NAMALWA (cell line): ENCODE measurements at regions not wholly inside any gene's neighbourhood (a gene's known extent, or its start where the extent isn't known, plus 50 kb on each side); places are given as distances from the start of the nearest gene placed in this dataset.
"Not testable (repeated sequence)": the region's sequence is repeated elsewhere in the genome, so short reads cannot be mapped to it uniquely, and the experiment has no call there.

Experiments
- DNase-seq: peaks from one replicate; pipeline ENCODE4 v3.0.0-alpha.2; 2015; ENCODE audit warnings: low spot score

DNA sequence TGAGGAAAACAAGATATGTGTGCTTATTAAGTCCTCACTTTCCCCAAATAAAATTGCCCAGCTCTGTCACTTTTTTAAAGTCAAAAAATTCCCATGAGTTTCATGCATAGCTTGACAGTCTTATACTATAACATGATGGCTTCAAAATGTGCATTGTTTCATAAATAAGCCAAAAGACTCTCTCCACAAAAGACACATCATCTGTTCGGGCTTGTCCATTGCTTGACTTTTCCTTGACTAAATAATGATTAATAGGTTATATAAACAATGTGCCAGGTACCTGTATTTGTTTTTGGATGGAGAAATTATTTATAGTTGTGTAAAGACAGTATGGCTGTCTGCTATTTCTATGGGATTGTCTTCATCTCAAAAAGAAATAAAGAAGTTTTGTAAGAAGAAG, 329.2 kb upstream of the KLF3 start:
- DNase-seq, result no peak

DNA sequence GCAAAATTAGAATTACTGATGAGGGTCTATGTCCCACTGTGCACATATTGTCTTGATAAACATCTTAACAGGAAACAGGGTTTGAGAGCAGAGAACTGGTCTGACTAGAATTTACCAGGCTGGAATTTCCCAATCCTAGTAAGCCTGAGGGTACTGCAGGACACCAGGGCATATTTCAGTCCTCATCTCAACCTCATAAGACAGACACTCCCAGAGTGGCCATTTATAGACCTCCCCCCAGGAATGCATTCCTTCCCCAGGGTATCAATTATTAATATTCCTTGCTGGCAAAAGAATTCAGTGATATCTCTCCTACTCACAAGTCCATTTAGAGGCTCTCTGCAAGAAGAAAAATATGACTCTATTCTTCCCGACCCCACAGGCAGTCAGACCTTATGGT, 325.1 kb upstream of the KLF3 start:
- DNase-seq, result not testable (repeated sequence)

DNA sequence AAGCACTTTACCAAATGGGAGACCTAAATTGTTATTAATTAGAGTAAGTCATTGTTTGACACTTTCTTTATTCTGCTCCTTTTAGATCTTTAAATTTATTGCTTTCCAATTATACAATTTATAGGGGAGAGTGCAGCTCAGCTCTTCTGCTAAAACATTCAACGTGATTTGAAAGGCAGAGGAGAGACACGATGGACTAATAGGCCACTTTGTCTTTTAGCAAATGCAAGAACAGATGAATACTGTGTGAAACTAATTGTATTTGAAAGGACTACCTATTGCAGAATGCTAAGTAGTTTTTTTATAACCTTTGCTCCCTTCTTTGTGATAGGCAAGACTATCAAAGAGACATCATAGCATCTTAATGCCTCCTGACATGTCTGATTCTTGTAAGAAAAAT, 320.4 kb upstream of the KLF3 start:
- no peak for DNase-seq

DNA sequence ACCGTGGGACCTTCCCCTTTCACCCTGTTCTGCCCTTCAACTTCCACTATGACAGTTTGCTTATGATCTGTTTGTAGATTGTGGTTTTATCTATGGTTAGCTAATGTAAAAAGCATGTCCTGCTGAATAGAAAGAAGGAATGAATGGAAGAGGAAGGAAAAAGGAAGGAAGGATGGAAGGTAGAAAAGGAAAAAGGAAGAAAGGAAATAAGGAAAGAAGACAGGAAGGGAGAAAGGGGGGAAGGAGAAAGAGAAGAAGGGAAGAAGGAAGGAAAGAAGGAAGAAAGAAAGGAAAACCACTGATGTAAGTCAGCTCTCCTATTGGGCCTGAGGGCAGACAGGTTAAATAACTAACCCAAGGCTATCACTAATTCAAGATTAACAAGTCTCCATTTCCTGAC, 319.1 kb upstream of the KLF3 start:
- DNase-seq, result no peak

DNA sequence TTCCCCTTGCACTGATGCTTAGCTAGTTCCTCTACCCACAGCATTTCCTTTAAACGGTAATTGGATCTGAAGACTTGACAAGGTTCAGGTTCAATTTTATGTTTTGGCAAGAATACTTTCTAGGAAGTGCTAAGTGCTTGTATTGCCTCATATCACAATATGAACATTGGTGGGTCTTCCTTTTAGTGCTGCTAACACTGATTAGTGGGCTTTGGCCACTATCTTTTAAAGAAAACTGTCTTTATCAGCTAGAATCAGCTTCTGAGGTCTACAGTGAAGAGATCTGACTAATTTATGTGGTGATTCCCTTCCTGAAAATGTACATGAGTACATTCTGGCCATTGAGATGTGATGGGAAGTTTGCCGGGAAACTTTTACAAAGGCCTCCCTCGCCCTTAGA, 316.7 kb upstream of the KLF3 start:
- DNase-seq, result no peak

DNA sequence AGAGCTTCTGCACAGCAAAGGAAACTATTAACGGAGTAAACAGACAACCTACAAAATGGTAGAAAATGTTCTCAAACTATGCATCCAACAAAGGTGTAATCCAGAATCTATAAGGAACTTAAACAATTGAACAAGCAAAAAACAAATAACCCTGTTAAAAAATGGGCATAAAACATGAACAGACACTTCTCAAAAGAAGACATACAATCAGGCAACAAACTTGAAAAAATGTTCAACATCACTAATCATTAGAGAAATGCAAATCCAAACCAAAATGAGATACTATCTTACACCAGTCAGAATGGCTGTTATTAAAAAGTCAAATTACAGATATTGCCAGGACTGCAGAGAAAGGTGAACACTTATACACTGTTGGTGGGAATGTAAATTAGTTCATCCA, 309.6 kb upstream of the KLF3 start:
- no peak for DNase-seq

DNA sequence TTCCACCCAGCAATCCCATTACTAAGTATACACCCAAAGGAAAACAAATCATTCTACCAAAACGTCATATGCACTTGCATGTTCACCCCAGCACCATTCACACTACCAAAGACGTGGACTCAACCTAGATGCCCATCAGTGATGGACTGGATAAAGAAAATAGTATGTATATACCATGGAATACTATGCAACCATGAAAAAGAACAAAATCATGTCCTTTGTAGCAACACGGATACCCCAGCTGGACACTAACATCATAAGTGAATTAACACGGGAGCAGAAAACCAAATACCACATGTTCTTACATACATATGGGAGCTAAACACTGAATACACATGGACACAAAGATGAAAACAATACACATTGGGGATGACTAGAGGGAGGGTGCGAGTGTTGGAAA, 309.1 kb upstream of the KLF3 start:
- DNase-seq, result no peak

DNA sequence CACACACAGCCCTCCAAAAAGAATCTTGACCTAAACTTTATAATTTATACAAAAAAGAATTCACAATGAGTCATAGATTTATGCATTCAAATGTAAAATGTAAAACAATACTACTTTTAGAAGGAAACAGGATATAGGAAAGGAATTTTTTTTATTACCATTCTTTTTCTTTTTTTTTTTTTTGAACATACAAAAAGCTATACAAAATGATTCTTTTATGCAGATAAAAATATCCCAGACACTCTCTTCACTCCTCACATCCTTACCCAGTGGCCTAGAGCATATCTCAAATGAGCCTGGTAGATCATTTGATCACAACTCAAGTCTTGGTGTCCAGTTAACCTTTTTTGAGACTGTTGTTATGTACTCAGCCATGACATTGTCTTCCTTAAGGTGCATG, 307.3 kb upstream of the KLF3 start:
- no peak for DNase-seq

DNA sequence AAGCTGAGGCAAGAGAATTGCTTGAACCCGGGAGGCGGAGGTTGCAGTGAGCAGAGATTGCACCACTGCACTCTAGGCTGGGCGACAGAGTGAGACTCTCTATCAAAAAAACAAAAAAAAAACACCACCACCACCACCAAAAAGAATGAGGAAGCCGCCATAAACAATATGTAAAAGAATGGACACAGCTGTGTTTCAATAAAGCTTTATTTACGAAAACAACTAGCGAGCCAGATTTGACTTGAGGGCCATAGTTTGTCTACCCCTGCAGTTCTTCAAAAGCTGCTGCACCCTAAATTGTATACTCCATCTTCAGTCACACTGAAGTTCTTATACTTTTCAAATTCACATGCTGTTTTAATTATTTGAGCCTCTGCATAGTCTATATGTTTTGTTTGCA, 306.5 kb upstream of the KLF3 start:
- no peak for DNase-seq

DNA sequence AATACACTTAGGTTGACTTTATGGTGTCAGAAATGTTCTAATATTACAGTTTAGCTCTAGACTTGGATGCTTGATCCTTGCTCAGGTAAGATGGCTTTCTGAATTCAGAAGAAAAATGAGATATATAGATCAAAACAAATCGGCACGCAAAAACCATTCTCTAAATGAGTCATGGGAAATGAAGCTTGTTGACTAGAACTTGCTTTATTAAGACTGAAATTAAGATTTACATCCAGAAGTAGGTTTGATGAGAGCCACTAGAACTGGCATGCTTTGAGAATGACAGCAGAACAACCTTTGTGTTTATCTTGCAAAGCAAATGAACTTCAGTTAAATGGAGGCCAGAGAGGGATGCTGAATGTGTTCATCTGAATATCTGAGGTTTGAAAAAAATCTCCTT, 304.9 kb upstream of the KLF3 start:
- no peak for DNase-seq

DNA sequence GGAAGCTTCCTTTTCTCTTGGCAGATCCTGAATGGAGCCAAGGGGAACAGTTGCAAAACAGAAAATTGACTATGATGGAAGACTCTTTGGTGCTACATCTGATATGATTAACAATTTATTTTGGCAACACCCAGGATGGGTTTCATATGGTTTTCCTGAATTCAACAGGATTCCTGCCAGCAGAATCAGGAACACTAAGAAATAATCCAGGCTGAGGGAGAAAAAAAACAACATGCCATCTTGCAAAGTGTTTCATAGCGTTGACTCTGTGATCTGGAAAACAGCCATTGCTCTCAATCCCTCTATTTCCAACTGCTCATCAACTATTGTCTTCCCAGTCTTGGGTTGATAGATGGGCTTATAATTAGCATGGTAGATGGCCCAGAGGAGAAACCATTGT, 303.8 kb upstream of the KLF3 start:
- no peak for DNase-seq

DNA sequence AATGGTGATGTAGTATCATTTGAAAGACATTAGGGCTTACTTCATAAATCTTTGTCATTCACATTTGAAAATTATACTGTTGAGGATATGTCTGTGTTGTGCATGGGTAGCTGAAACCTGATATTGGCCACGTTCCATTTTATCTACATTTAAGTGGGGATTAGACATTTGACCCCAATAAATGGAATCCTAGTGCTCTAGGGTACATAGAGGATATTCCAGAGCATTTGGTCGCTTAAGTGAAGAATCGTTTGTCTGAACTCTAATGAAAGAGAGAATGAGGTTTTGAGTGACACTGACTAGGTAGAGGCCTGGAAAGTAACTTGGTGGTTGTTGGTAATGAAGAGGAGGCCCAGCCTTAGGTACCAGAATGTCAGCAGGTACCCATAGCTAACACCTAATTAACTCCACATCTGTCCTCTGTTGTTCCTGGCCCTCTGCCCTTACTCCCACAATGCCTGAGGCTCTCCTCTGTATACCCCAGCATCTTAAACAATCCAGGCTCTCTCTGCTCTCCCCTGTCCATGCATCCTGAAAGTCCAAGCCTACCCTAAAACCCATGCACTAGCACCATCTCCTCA, 299.5 kb upstream of the KLF3 start:
- DNase-seq, result no peak

DNA sequence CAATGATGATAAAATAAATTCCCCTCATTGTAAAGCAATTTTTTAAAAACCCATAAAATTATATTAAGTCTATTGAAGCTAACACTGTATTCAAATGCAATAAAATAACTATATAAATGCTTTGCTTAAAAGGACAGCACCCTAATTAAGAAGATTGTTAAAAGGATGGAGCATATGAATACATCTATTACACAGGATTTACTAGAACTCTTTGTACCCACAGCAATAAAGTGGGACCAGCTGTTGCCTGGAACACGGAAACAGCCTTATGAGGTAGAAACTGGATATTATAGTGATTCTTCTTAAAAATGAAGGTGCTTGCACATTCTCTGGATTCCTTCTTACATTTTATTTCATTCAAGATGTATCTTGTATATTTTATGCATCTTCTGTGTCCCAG, 298.7 kb upstream of the KLF3 start:
- DNase-seq, result no peak

DNA sequence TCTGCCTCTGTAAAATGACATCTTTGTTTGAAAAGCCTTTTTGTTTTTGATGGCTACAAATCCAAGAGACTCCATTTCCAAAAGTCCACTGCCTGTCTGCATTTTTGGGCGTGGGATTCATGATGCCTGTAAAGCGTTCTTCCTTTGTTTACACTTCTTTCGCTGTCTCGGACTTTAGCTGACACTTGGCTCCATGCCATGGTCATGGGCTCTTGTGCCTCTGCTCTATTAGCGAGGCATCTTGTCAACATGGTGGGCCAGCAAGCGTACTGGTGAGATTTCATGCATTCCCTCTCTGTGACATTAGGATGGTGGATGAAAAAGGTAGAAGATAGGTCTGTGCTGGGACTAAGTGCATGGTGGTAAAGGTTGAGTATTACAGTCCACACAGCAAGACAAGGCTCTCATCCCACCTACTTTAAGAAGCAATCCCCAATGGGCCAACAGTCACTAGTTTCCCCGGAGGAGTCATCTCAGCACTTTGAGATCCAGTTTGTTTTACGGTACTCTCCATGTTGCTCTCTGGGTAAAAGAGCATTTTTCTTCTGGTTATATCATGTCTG, 298.2 kb upstream of the KLF3 start:
- no peak for DNase-seq

DNA sequence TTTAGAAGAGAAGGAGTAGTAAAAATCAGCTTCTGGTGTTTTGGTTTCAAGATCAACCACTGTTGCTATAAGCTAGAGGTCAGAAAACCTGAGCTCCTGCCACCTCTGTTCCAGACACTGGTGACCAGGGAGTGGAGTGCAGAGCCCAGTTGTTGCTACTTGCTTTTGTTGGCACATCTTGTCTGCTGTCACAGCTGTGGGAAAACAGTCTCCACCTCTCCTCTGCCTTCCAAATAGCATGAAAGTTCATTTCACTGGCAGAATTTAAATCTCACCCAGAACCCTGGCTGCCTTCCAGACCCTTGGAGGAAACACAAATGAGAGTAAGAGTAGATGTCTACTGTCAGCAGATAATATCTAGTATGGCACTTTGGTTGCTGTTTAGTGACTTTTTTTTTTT, 297.5 kb upstream of the KLF3 start:
- DNase-seq, result no peak

DNA sequence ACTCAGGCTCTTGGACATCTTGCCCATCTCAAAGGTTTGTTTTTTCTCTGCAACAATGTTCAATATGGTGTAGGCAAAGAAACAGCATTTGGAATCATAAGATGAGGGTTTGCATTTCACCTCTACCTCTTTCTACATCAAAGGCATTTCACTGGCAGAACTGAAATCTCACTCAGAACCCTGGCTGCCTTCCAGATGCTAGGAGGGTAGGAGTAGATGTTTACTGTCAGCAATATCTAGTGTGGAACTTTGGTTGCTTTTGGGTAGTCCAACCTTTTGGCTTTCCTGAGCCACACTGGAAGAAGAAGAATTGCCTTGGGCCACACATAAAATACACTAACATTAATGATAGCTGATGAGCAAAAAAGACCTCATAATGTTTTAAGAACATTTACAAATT, 297.0 kb upstream of the KLF3 start:
- DNase-seq, result no peak

DNA sequence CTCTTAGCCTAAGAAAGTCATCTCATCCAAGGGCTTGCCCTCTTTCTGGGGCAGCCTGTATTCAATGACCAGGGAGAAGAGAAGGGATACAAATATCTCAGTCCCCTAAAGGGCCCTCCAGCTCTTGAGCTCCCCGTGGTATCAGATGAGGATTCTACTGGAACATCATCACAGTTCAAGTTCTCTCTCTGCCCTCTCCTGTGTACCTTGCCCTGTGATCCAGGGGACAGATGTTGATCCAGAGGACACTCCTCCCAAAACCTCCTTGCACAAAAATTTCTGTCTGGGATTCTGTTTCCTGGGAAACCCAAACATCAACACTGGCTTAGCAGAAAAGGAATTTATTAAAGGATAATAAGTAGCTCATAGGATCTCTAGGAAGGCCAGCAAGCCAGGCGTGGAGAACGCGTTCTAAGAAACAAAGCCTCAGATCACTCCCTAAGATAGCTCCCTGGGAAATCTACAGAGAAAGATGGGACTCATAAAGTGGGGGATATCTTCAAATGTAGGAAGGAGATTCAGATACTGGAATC, 296.3 kb upstream of the KLF3 start:
- no peak for DNase-seq

DNA sequence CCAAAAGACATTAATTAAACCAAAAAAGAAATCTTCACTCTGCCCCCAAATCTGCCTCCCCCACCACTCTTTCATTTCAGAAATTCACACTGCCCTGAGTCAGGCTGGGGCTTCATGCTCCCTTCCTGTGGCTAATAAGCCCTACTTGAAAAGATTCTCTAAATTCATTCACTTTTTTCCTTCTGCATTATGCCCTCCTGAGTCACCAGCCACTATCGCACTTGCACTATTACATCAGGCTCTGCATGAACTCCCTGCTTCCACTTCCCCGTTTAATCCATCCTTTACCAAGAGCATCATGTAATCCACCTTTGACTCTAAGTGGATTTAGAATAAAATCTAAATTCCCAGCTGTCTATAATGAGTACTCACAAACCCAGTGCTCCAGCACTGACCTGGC, 295.4 kb upstream of the KLF3 start:
- no peak for DNase-seq

DNA sequence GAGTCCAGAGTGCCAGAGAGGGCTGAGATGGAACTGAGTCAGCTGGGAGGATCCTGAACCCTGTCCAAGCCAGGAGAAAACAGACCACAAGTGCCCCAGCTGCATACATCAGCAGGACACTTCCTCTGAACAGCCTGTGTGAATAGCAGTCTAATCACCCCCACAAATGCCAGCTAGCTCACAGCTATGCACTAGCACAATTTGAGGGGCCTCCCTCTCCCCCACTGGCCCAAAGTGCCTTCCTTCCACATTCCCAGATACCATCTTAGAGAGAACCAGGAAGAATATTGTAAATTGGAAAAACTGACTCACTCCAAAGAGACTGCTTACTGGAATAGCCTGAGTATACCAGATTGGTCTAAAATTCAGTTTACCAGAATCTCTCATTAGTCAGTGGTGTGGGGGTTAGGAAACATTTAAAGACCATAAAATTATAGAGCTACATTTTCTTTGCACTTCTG, 292.6 kb upstream of the KLF3 start:
- DNase-seq, result no peak

DNA sequence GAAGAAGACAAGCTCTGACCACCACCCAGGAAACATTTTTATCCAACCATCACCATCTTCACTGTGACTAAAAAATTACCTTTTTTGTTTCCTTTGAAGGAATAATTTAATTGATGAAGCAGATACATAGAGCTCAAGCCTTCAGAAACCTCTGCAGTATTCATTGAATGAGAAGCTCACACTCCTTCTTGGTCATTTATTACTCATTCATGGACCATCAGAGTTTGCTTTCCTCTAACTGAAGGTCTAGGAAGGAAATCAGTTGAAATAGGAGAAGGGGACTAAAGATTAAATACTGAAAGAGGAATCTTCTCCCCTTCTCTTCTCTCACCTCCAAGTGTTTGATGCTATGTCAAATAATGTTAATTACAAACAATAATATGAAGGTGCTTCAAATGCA, 290.6 kb upstream of the KLF3 start:
- DNase-seq, result no peak

DNA sequence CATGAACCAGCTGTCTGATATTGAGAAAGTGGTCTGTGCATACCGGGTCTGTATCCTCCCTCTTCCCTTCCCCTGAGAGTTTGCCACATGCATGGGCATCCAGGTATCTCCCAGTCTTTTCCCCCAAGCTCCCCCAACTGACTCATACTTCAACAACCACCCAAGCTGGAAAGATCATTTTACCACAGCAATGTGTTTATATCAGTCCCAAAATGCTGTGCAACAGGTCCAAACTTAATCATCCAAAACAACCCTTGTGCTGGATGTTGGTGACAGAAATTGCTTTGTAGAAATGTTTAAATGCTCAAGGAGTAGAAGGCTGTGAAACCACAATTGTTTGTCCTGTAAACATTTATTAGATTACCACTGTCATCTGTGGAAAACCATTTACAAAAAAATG, 286.8 kb upstream of the KLF3 start:
- no peak for DNase-seq

DNA sequence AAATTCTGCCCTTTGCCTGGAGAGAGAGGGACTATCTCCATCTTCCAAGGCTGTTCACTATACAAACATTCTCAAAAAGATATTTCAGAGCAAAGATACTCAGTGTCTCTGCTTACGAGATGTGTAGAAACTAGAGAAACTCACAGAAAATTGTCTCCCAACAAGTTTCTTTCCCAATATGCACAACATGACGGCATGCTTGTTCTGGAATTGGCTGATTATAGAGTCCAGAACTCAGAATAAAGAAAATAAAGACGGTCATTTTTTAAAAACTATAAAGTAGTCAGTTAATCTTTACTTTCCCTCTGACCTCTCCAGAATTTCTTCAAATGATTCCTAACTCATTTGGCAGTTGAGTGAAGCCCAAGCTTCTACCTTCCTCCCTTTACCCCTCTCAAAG, 285.5 kb upstream of the KLF3 start:
- no peak for DNase-seq

DNA sequence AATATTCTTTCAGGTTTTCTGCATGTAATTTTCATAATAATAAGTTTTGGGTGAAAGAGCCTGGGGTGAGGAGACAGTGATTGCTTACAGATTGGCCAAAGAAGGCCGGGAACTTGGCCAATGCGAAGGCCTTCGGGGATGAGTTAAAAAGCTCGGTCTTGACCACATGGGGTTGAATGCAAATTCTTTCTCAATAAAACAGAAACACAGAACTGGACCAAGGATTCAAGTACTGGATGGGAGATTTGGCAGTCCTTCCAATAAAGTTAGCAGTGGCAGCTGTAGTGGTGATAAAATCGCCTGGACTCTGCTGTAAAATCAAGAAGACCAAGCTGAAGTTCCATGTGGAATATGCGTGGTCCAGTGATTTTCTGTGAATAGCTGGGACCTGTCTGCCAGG, 282.2 kb upstream of the KLF3 start:
- no peak for DNase-seq

DNA sequence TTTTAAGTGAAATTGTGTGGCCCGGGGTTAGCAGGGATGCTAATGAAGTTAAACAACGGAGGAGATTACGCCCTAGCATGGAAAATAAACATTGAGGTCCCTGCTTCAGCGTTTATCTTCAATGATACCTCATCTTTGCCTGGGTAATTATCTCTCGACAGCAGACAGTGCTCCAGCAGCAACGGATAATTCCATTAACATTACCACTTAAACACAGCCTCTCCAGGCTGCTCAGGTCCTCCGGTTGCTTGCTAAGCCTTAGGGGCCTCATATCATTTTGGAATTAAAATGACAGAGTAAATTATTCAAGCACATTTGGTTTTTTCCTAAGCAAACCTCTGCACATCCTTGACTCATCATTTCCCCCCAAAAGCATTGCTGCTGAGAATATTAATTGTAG, 281.5 kb upstream of the KLF3 start:
- DNase-seq, result no peak
